ENCODE measurements at regions not wholly inside any gene's neighbourhood (a gene's known extent, or its start where the extent isn't known, plus 50 kb on each side); places are given as distances from the start of the nearest gene placed in this dataset.

DNA sequence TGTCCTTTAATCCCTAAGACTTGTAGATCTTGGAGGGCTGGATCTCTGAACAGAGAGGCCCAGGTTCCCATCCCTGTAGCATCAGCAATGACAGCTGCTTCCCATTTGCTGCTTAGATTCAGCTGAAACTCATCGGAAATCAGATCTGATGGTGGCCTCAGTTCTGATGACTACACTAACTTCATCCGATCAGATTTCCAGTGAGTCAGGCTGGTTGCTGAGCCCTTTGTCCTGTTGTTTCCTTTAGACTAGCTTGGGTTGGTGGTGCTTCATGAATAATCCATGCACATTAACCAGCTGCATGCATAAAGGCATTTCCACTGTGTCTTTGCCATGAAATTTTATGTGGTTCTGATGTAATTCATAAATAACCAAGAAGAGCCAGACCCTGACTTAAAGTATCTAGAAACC is 195.2 kb upstream of the TUT7 start:
- FAIRE-seq = no peak

GRCh38 chr9:86548220-86548619 is 194.0 kb upstream of the TUT7 start:
- ATAC-seq (no peak), DNase-seq (ENCODE audit: low spot score) (no peak), FAIRE-seq (no peak)
- CTCF ChIA-PET (ENCODE audit: low intra/inter-chr PET ratio, low total read pairs) = no interaction called here
- Histone ChIP-seq H4K20me1 (ENCODE audit: insufficient read depth, low read length) (no peaks in the 10 kb centered on the region), H3K27me3 (ENCODE audit: control insufficient read depth in 1 of 2, insufficient read depth in 2 of 2, low read length in 2 of 2) (no peaks in the 10 kb centered on the region; a peak in 1 of 5 replicates), H3K4me2 (ENCODE audit: low read depth, low read length) (no peak overlapping the region), H3K27ac (ENCODE audit: extremely low read length, insufficient read depth, low read length) (no peak overlapping the region), H3K4me1 (ENCODE audit: insufficient read depth, low read length) (no peaks in the 10 kb centered on the region), H3K4me3 (replicated peaks in 1 of 3; ENCODE audit: insufficient read depth in 1 of 3, low read depth in 2 of 3, low read length in 3 of 3) (no peak overlapping the region), H3K79me2 (ENCODE audit: insufficient read depth, low read length) (no peaks in the 10 kb centered on the region), H3K9me3 (ENCODE audit: low read length) (no peaks in the 10 kb centered on the region), H3K36me3 (replicated peaks in 1 of 2; ENCODE audit: control insufficient read depth in 1 of 2, insufficient read depth in 2 of 2, low read length in 2 of 2) (no peaks in the 10 kb centered on the region), H3K9ac (ENCODE audit: insufficient read depth, low read depth, low read length) (no peak overlapping the region), H2AFZ (ENCODE audit: low read length) (no peak overlapping the region)
- TF ChIP-seq KLF9 (CRISPR knock-in tag; IDR thresholded peaks at IDR 0.05; ENCODE audit: low read depth) (no peak), MNT (IDR thresholded peaks at IDR 0.05) (peak; percentile 98)
- 55% methylated on average over 4 of the region's 4 CpGs for WGBS (ENCODE audit: low lambda C conversion rate)
- BruUV-seq (replicated peaks) = no TSS peak
- POLR2A ChIA-PET = no interaction called here
- in situ Hi-C loops (cut with HindIII; ENCODE audit: extremely low pct_ligation_motif_present, low pct_unique_long_range_greater_than_20kb) = no loop called here
- intact Hi-C loops (cut with micrococcal nuclease; ENCODE audit: unreplicated experiment) = no loop called here

More for the DNA sequence above, 195.2 kb upstream of the TUT7 start:
- ATAC-seq (no peak), DNase-seq (ENCODE audit: low spot score) (no peak)
- no peak overlapping the region for H2AFZ ChIP-seq (ENCODE audit: low read length)
- H3K27me3 ChIP-seq (ENCODE audit: control insufficient read depth in 1 of 2, insufficient read depth in 2 of 2, low read length in 2 of 2) = no peaks in the 10 kb centered on the region; a peak in 1 of 5 replicates
- H3K9ac ChIP-seq (ENCODE audit: insufficient read depth, low read depth, low read length) = no peak overlapping the region
- ChIA-PET CTCF (ENCODE audit: low intra/inter-chr PET ratio, low total read pairs) (no interaction called here), POLR2A (no interaction called here)
- H4K20me1 ChIP-seq (ENCODE audit: insufficient read depth, low read length) = no peaks in the 10 kb centered on the region
- no peak overlapping the region for H3K4me2 ChIP-seq (ENCODE audit: low read depth, low read length)
- no peak overlapping the region for H3K4me3 ChIP-seq (replicated peaks in 1 of 3; ENCODE audit: insufficient read depth in 1 of 3, low read depth in 2 of 3, low read length in 3 of 3)
- no peak overlapping the region for H3K27ac ChIP-seq (ENCODE audit: extremely low read length, insufficient read depth, low read length)
- H3K9me3 ChIP-seq (ENCODE audit: low read length) = no peaks in the 10 kb centered on the region
- intact Hi-C loops (cut with micrococcal nuclease; ENCODE audit: unreplicated experiment) = no loop called here
- no peaks in the 10 kb centered on the region for H3K79me2 ChIP-seq (ENCODE audit: insufficient read depth, low read length)
- BruUV-seq (replicated peaks) = no TSS peak
- TF ChIP-seq ZBTB49 (CRISPR knock-in tag; IDR thresholded peaks at IDR 0.05; ENCODE audit: borderline replicate concordance) (no peak), SP2 (CRISPR knock-in tag; IDR thresholded peaks at IDR 0.05) (no peak), KDM6A (CRISPR knock-in tag; IDR thresholded peaks at IDR 0.05; ENCODE audit: low read depth) (no peak), ZNF777 (CRISPR knock-in tag; IDR thresholded peaks at IDR 0.05) (no peak), SATB2 (CRISPR knock-in tag; IDR thresholded peaks at IDR 0.05) (no peak), ZNF768 (CRISPR knock-in tag; IDR thresholded peaks at IDR 0.05) (no peak), PHF5A (CRISPR knock-in tag; IDR thresholded peaks at IDR 0.05; ENCODE audit: low read depth, unreplicated experiment) (no peak), ZFP1 (CRISPR knock-in tag; IDR thresholded peaks at IDR 0.05) (no peak)
- H3K4me1 ChIP-seq (ENCODE audit: insufficient read depth, low read length) = no peaks in the 10 kb centered on the region
- 54% methylated on average over 2 of the region's 2 CpGs for WGBS (ENCODE audit: low lambda C conversion rate)
- H3K36me3 ChIP-seq (replicated peaks in 1 of 2; ENCODE audit: control insufficient read depth in 1 of 2, insufficient read depth in 2 of 2, low read length in 2 of 2) = no peaks in the 10 kb centered on the region
- in situ Hi-C loops (cut with HindIII; ENCODE audit: extremely low pct_ligation_motif_present, low pct_unique_long_range_greater_than_20kb) = no loop called here

Measured in HepG2 (cell line).